ENCODE measurements at regions not wholly inside any gene's neighbourhood (a gene's known extent, or its start where the extent isn't known, plus 50 kb on each side); places are given as distances from the start of the nearest gene placed in this dataset.

- Histone ChIP-seq H2AFZ (ENCODE audit: low read length) (no peak overlapping the region), H3K36me3 (ENCODE audit: low read depth, low read length) (no peaks in the 10 kb centered on the region), H3K9me2 (replicated peaks; ENCODE audit: low read length) (no peaks in the 10 kb centered on the region), H3K27ac (ENCODE audit: low read length) (no peak overlapping the region), H3K79me2 (ENCODE audit: low read length) (no peaks in the 10 kb centered on the region), H3F3A (ENCODE audit: low read length, unreplicated experiment) (no peaks in the 10 kb centered on the region), H3K4me1 (ENCODE audit: insufficient read depth, low read length) (no peaks in the 10 kb centered on the region), H3K9ac (ENCODE audit: low read length) (no peak overlapping the region), H3K27me3 (ENCODE audit: low read length) (no peaks in the 10 kb centered on the region), H4K20me1 (ENCODE audit: low read length) (no peaks in the 10 kb centered on the region), H3K4me3 (ENCODE audit: low read length) (no peak overlapping the region), H3K4me2 (ENCODE audit: low read length) (no peak overlapping the region), H3K9me3 (ENCODE audit: low read length) (no peaks in the 10 kb centered on the region)
- ATAC-seq: no peak
- BruUV-seq (replicated peaks): no TSS peak
- DNase-seq: no peak
- ChIA-PET POLR2A (ENCODE audit: unreplicated experiment) (no interaction called here), CTCF (no interaction called here)
- TF ChIP-seq EZH2 (IDR thresholded peaks at IDR 0.05; ENCODE audit: low read length, unreplicated experiment) (no peak), EZH2phosphoT487 (IDR thresholded peaks at IDR 0.05; ENCODE audit: borderline replicate concordance, low read length) (no peak)
- TF ChIP-seq, protein P1, sequence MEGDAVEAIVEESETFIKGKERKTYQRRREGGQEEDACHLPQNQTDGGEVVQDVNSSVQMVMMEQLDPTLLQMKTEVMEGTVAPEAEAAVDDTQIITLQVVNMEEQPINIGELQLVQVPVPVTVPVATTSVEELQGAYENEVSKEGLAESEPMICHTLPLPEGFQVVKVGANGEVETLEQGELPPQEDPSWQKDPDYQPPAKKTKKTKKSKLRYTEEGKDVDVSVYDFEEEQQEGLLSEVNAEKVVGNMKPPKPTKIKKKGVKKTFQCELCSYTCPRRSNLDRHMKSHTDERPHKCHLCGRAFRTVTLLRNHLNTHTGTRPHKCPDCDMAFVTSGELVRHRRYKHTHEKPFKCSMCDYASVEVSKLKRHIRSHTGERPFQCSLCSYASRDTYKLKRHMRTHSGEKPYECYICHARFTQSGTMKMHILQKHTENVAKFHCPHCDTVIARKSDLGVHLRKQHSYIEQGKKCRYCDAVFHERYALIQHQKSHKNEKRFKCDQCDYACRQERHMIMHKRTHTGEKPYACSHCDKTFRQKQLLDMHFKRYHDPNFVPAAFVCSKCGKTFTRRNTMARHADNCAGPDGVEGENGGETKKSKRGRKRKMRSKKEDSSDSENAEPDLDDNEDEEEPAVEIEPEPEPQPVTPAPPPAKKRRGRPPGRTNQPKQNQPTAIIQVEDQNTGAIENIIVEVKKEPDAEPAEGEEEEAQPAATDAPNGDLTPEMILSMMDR (conservative IDR thresholded peaks at IDR 0.05; ENCODE audit: low read depth, low read length): no peak
- intact Hi-C loops (cut with micrococcal nuclease): no loop called here
These were observed 221.6 kb upstream of the USP9Y start for GRCh38 chrY:12479382-12479781.

GRCh38 chrY:12483394-12483793 lies 217.6 kb upstream of the USP9Y start:
- no TSS peak for BruUV-seq (replicated peaks)
- Histone ChIP-seq H3K9ac (ENCODE audit: low read length) (no peak overlapping the region), H2AFZ (ENCODE audit: low read length) (no peak overlapping the region), H3K36me3 (ENCODE audit: low read depth, low read length) (no peaks in the 10 kb centered on the region), H3K9me3 (ENCODE audit: low read length) (no peaks in the 10 kb centered on the region), H3F3A (ENCODE audit: low read length, unreplicated experiment) (no peaks in the 10 kb centered on the region), H3K9me2 (replicated peaks; ENCODE audit: low read length) (no peaks in the 10 kb centered on the region), H4K20me1 (ENCODE audit: low read length) (no peaks in the 10 kb centered on the region), H3K4me3 (ENCODE audit: low read length) (no peak overlapping the region), H3K79me2 (ENCODE audit: low read length) (no peaks in the 10 kb centered on the region), H3K4me2 (ENCODE audit: low read length) (no peak overlapping the region), H3K4me1 (ENCODE audit: insufficient read depth, low read length) (no peaks in the 10 kb centered on the region), H3K27ac (ENCODE audit: low read length) (no peak overlapping the region), H3K27me3 (ENCODE audit: low read length) (no peaks in the 10 kb centered on the region)
- ChIA-PET CTCF (no interaction called here), POLR2A (ENCODE audit: unreplicated experiment) (no interaction called here)
- DNase-seq: no peak
- intact Hi-C loops (cut with micrococcal nuclease): no loop called here
- TF ChIP-seq, protein P1 (conservative IDR thresholded peaks at IDR 0.05; ENCODE audit: low read depth, low read length): no peak
- TF ChIP-seq EZH2 (IDR thresholded peaks at IDR 0.05; ENCODE audit: low read length, unreplicated experiment): no peak
- no peak for ATAC-seq

DNA sequence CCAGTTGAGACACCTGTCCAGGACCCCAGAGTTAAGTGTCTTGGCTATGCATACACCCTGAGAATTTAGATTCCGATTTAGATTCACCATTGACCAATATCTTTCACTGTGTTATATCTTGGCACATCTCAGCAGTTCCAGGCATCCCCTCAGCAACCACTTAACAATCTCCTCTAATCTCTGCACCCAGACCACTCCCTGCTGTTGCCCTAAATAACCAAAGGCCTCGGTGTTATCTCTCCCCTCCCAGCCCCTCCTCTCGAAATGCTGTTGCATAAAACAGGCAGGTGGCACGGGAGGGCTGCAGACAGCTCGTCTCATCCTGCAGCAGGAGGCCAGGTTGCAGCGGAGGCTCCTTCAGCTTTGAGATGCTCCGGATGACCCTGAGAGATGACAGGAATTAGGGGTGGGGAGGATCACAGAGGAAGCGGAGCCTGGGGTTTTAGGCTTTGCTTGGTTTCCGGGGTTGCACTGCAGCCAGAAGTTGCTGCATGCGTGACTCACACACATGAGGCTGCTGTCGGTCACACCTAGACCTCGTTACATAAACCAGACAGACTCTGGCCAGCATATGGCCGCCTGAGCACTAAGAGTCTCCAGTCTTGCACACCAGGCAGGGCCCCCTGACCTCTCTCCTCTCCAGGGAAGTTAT lies 210.3 kb upstream of the USP9Y start:
- DNase-seq (no peak), ATAC-seq (no peak)
- intact Hi-C loops (cut with micrococcal nuclease): no loop called here
- Histone ChIP-seq H3K4me2 (ENCODE audit: low read length) (no peak overlapping the region), H2AFZ (ENCODE audit: low read length) (no peak overlapping the region), H3K36me3 (ENCODE audit: low read depth, low read length) (no peaks in the 10 kb centered on the region), H3F3A (ENCODE audit: low read length, unreplicated experiment) (no peaks in the 10 kb centered on the region), H3K9me3 (ENCODE audit: low read length) (no peaks in the 10 kb centered on the region), H3K27me3 (ENCODE audit: low read length) (no peaks in the 10 kb centered on the region), H3K9ac (ENCODE audit: low read length) (no peak overlapping the region), H3K4me3 (ENCODE audit: low read length) (no peak overlapping the region), H4K20me1 (ENCODE audit: low read length) (no peaks in the 10 kb centered on the region), H3K27ac (ENCODE audit: low read length) (no peak overlapping the region), H3K9me2 (replicated peaks; ENCODE audit: low read length) (no peaks in the 10 kb centered on the region), H3K4me1 (ENCODE audit: insufficient read depth, low read length) (no peaks in the 10 kb centered on the region), H3K79me2 (ENCODE audit: low read length) (no peaks in the 10 kb centered on the region)
- no TSS peak for BruUV-seq (replicated peaks)
- ChIA-PET CTCF (no interaction called here), POLR2A (ENCODE audit: unreplicated experiment) (no interaction called here)
- TF ChIP-seq EZH2 (IDR thresholded peaks at IDR 0.05; ENCODE audit: low read length, unreplicated experiment) (no peak), EZH2phosphoT487 (IDR thresholded peaks at IDR 0.05; ENCODE audit: borderline replicate concordance, low read length) (no peak)
- TF ChIP-seq, protein P1 (conservative IDR thresholded peaks at IDR 0.05; ENCODE audit: low read depth, low read length): no peak

Measured in PC-3 (cell line).